HepG2 (cell line): ENCODE measurements at regions not wholly inside any gene's neighbourhood (a gene's known extent, or its start where the extent isn't known, plus 50 kb on each side); places are given as distances from the start of the nearest gene placed in this dataset.

Experiments
- CBX5 ChIP-seq: sonication (generic); formaldehyde crosslinking; IDR thresholded peaks from 2 replicates; pipeline ENCODE4 v1.4.0; 2020; ENCODE audit warnings: missing genetic modification reagents, borderline replicate concordance
- CC2D1A ChIP-seq: sonication (generic); formaldehyde crosslinking; IDR thresholded peaks from 2 replicates; pipeline ENCODE4 v1.8.1; 2023; ENCODE audit warnings: mild to moderate bottlenecking, missing genetic modification reagents
- DNMT1 ChIP-seq: sonication (generic); formaldehyde crosslinking; IDR thresholded peaks from 2 replicates; pipeline ENCODE4 v1.5.1; 2020; ENCODE audit warnings: mild to moderate bottlenecking, missing genetic modification reagents
- EZH2 ChIP-seq: conservative IDR thresholded peaks from 2 replicates; pipeline ENCODE4 v1.6.1; 2012; ENCODE audit warnings: mild to moderate bottlenecking, low read depth, low read length, moderate library complexity
- FOXP1 ChIP-seq, 2 experiments: fragments of 450-650 bp in 1 of 2; IDR thresholded peaks; 2 replicates each; pipeline ENCODE4 v1.6.1; 2017 to 2018; ENCODE audit warnings: antibody characterized with exemption in 1 of 2
- POLR2A ChIP-seq, 2 experiments: IDR thresholded peaks; 2 replicates each; pipeline ENCODE4 v1.6.1; 2011; ENCODE audit warnings: low read depth in 2 of 2, low read length in 2 of 2, mild to moderate bottlenecking in 1 of 2, moderate library complexity in 1 of 2; ENCODE audit not compliant: insufficient read depth in 1 of 2
- TF ChIP-seq, protein P1 (sequence below): sonication (generic); formaldehyde crosslinking; IDR thresholded peaks from 2 replicates; pipeline ENCODE4 v1.4.0; 2020; ENCODE audit warnings: missing genetic modification reagents
- TF ChIP-seq, protein P2 (sequence below): sonication (generic); formaldehyde crosslinking; IDR thresholded peaks from 2 replicates; pipeline ENCODE4 v1.4.0; 2020; ENCODE audit warnings: missing genetic modification reagents
- TF ChIP-seq, protein P3 (sequence below): sonication (generic); formaldehyde crosslinking; IDR thresholded peaks from 2 replicates; pipeline ENCODE4 v1.8.1; 2023; ENCODE audit warnings: mild to moderate bottlenecking, missing genetic modification reagents, borderline replicate concordance
- TF ChIP-seq, protein P4 (sequence below), 2 experiments: IDR thresholded peaks; 2 replicates each; pipeline ENCODE4 v1.6.1; 2011 to 2012; ENCODE audit warnings: low read length in 2 of 2, borderline replicate concordance in 1 of 2, low read depth in 1 of 2, mild to moderate bottlenecking in 1 of 2, moderate library complexity in 1 of 2

DNA sequence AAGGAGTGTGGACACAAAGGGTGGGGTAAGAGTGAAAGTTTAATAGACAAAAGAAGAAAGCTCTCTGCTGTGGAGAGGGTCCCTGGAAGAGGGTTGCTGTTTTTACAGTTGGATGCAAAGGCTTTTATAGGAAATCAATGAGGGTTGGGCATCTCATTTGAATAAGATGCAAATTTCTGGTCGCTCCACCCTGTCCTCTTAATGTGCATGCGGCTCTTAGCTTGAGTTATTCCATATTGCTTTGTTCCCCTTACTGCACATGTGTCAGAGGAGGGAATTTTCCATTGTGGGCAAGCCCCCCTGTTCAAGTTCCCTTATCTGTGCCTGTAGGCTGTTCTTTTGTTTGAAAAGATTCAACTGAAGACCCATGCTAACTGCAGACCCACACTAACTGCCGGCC, 326.5 kb downstream of the BCL11A start:
- TF ChIP-seq CBX5 (CRISPR knock-in tag) (no peak), POLR2A (IDR thresholded peaks at IDR 0.05; ENCODE audit: insufficient read depth in 1 of 2, low read depth in 2 of 2, low read length in 2 of 2) (no peak), FOXP1 (IDR thresholded peaks at IDR 0.05) (no peak), FOXP1 (CRISPR knock-in tag; IDR thresholded peaks at IDR 0.05) (no peak), CC2D1A (no peak), DNMT1 (CRISPR knock-in tag) (no peak), EZH2 (no peak)
- TF ChIP-seq, protein P1, sequence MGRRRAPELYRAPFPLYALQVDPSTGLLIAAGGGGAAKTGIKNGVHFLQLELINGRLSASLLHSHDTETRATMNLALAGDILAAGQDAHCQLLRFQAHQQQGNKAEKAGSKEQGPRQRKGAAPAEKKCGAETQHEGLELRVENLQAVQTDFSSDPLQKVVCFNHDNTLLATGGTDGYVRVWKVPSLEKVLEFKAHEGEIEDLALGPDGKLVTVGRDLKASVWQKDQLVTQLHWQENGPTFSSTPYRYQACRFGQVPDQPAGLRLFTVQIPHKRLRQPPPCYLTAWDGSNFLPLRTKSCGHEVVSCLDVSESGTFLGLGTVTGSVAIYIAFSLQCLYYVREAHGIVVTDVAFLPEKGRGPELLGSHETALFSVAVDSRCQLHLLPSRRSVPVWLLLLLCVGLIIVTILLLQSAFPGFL (CRISPR knock-in tag) = no peak
- TF ChIP-seq, protein P2, sequence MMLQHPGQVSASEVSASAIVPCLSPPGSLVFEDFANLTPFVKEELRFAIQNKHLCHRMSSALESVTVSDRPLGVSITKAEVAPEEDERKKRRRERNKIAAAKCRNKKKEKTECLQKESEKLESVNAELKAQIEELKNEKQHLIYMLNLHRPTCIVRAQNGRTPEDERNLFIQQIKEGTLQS (CRISPR knock-in tag) = no peak
- TF ChIP-seq, protein P3, sequence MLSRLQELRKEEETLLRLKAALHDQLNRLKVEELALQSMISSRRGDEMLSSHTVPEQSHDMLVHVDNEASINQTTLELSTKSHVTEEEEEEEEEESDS (CRISPR knock-in tag) = no peak
- TF ChIP-seq, protein P4, sequence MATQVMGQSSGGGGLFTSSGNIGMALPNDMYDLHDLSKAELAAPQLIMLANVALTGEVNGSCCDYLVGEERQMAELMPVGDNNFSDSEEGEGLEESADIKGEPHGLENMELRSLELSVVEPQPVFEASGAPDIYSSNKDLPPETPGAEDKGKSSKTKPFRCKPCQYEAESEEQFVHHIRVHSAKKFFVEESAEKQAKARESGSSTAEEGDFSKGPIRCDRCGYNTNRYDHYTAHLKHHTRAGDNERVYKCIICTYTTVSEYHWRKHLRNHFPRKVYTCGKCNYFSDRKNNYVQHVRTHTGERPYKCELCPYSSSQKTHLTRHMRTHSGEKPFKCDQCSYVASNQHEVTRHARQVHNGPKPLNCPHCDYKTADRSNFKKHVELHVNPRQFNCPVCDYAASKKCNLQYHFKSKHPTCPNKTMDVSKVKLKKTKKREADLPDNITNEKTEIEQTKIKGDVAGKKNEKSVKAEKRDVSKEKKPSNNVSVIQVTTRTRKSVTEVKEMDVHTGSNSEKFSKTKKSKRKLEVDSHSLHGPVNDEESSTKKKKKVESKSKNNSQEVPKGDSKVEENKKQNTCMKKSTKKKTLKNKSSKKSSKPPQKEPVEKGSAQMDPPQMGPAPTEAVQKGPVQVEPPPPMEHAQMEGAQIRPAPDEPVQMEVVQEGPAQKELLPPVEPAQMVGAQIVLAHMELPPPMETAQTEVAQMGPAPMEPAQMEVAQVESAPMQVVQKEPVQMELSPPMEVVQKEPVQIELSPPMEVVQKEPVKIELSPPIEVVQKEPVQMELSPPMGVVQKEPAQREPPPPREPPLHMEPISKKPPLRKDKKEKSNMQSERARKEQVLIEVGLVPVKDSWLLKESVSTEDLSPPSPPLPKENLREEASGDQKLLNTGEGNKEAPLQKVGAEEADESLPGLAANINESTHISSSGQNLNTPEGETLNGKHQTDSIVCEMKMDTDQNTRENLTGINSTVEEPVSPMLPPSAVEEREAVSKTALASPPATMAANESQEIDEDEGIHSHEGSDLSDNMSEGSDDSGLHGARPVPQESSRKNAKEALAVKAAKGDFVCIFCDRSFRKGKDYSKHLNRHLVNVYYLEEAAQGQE (IDR thresholded peaks at IDR 0.05; ENCODE audit: borderline replicate concordance in 1 of 2, low read depth in 1 of 2, low read length in 2 of 2) = no peak
